H1 (cell line): ENCODE measurements at regions not wholly inside any gene's neighbourhood (a gene's known extent, or its start where the extent isn't known, plus 50 kb on each side); places are given as distances from the start of the nearest gene placed in this dataset.

Experiments used
- CTCF ChIA-PET: fragments of 300-600 bp; sonication (Branson Sonifier 250); formaldehyde crosslinking; loops from one replicate; lab custom pipeline; 2021; ENCODE audit not compliant: partially characterized antibody; lab: Charles Lee
- POLR2A ChIA-PET: fragments of 300-600 bp; sonication (Branson Sonifier 250); formaldehyde crosslinking; loops from one replicate; lab custom pipeline; 2021; ENCODE audit warnings: inconsistent platforms; ENCODE audit not compliant: partially characterized antibody; lab: Charles Lee
- DNase-seq, 2 experiments: peaks; one replicate each; pipeline versions ENCODE4 v3.0.0 to v3.0.0-alpha.2; 2010 to 2022; ENCODE audit warnings: low spot score in 2 of 2, low read depth in 1 of 2, mixed read lengths in 1 of 2
- FAIRE-seq: peaks from 2 replicates; lab custom pipeline; 2011; peaks lifted over from hg19 to GRCh38; lab: Jason Lieb, UNC
- H2AFZ ChIP-seq: 2 replicates; pipeline ENCODE4 v1.8.1; 2012; ENCODE audit warnings: low read length, inconsistent platforms
- H2AK5ac ChIP-seq: 2 replicates; pipeline ENCODE4 v1.6.1; 2013; ENCODE audit warnings: low read depth, low read length
- H2BK120ac ChIP-seq: replicated peaks from 2 replicates; pipeline ENCODE3; 2013; ENCODE audit warnings: low read depth, low read length, inconsistent platforms
- H2BK12ac ChIP-seq: 2 replicates; pipeline ENCODE4 v1.6.1; 2013; ENCODE audit warnings: low read depth, low read length
- H2BK15ac ChIP-seq: 2 replicates; pipeline ENCODE4 v1.6.1; 2013; ENCODE audit warnings: low read length
- H2BK20ac ChIP-seq: 2 replicates; pipeline ENCODE4 v1.6.1; 2013; ENCODE audit warnings: low read length
- H2BK5ac ChIP-seq: 2 replicates; pipeline ENCODE4 v1.6.1; 2013; ENCODE audit warnings: low read depth, low read length
- H3K14ac ChIP-seq: 2 replicates; pipeline ENCODE4 v1.6.1; 2013; ENCODE audit warnings: inconsistent platforms; ENCODE audit not compliant: insufficient read length
- H3K18ac ChIP-seq: 2 replicates; pipeline ENCODE4 v1.6.1; 2013; ENCODE audit warnings: low read length; ENCODE audit errors: extremely low read depth
- H3K23ac ChIP-seq: 2 replicates; pipeline ENCODE4 v1.6.1; 2013; ENCODE audit warnings: inconsistent platforms; ENCODE audit not compliant: insufficient read length
- H3K23me2 ChIP-seq: 2 replicates; pipeline ENCODE4 v1.6.1; 2013; ENCODE audit warnings: low read depth, low read length
- H3K27ac ChIP-seq: 2 replicates; pipeline ENCODE4 v1.6.1; 2011; ENCODE audit warnings: low read depth, low read length, inconsistent platforms
- H3K27me3 ChIP-seq, 4 experiments: replicated peaks in 1 of 4; 1 replicate in 1 of 4; 2 replicates in 3 of 4; pipeline versions ENCODE4 v1.6.1 to v1.8.1; 2011 to 2013; ENCODE audit warnings: low read length in 3 of 4, mild to moderate bottlenecking in 3 of 4, inconsistent platforms in 2 of 4, mixed read lengths in 2 of 4, moderate library complexity in 1 of 4; ENCODE audit not compliant: control insufficient read depth in 3 of 4, insufficient read depth in 3 of 4; ENCODE audit errors: extremely low read depth in 1 of 4
- H3K36me3 ChIP-seq, 4 experiments: 2 replicates each; pipeline versions ENCODE4 v1.6.1 to v1.8.1; 2011 to 2013; ENCODE audit warnings: mild to moderate bottlenecking in 4 of 4, low read length in 3 of 4, moderate library complexity in 2 of 4, control low read depth in 1 of 4, inconsistent platforms in 1 of 4; ENCODE audit not compliant: insufficient read depth in 4 of 4, control insufficient read depth in 2 of 4
- H3K4ac ChIP-seq: replicated peaks from 2 replicates; pipeline ENCODE3; 2013; ENCODE audit warnings: low read length, low read depth, mixed read lengths, inconsistent platforms; ENCODE audit not compliant: insufficient read length
- H3K4me1 ChIP-seq, 4 experiments: replicated peaks in 1 of 4; 1 replicate in 1 of 4; 2 replicates in 3 of 4; pipeline versions ENCODE4 v1.6.1 to v1.8.1; 2011 to 2013; ENCODE audit warnings: low read length in 3 of 4, inconsistent platforms in 2 of 4, mixed read lengths in 1 of 4; ENCODE audit not compliant: insufficient read depth in 4 of 4, control insufficient read depth in 3 of 4
- H3K4me2 ChIP-seq, 2 experiments: 2 replicates each; pipeline versions ENCODE4 v1.6.1 to v1.8.1; 2011 to 2013; ENCODE audit warnings: low read depth in 2 of 2, low read length in 2 of 2, control low read depth in 1 of 2, inconsistent platforms in 1 of 2, mild to moderate bottlenecking in 1 of 2; ENCODE audit not compliant: insufficient read depth in 1 of 2
- H3K4me3 ChIP-seq, 4 experiments: fragments of 200-600, 300-600 bp in 1 of 4; sonication (generic), shearing (Covaris generic), sonication (Bioruptor Twin) in 1 of 4; 2 replicates each; pipeline versions ENCODE4 v1.5.1 to v1.8.1; 2011 to 2016; ENCODE audit warnings: low read length in 4 of 4, low read depth in 3 of 4, control low read depth in 2 of 4, inconsistent platforms in 2 of 4, mild to moderate bottlenecking in 2 of 4, mixed read lengths in 1 of 4, moderate library complexity in 1 of 4; ENCODE audit not compliant: insufficient read depth in 2 of 4; ENCODE audit errors: extremely low read depth in 1 of 4
- H3K56ac ChIP-seq: replicated peaks from 2 replicates; pipeline ENCODE3; 2013; ENCODE audit warnings: low read depth, mild to moderate bottlenecking, mixed read lengths, low read length, inconsistent platforms; ENCODE audit not compliant: insufficient read length
- H3K79me1 ChIP-seq: 2 replicates; pipeline ENCODE4 v1.6.1; 2013; ENCODE audit warnings: low read depth, low read length, control low read depth
- H3K79me2 ChIP-seq, 2 experiments: 2 replicates each; pipeline versions ENCODE4 v1.6.1 to v1.8.1; 2012 to 2013; ENCODE audit warnings: low read length in 2 of 2, mild to moderate bottlenecking in 2 of 2, inconsistent platforms in 1 of 2; ENCODE audit not compliant: insufficient read depth in 2 of 2, control insufficient read depth in 1 of 2
- H3K9ac ChIP-seq, 4 experiments: replicated peaks in 1 of 4; 1 replicate in 1 of 4; 2 replicates in 3 of 4; pipeline versions ENCODE4 v1.6.1 to v1.8.1; 2011 to 2013; ENCODE audit warnings: low read depth in 3 of 4, low read length in 3 of 4, control low read depth in 2 of 4, mild to moderate bottlenecking in 2 of 4, moderate library complexity in 2 of 4, inconsistent platforms in 1 of 4; ENCODE audit errors: extremely low read depth in 1 of 4
- H3K9me3 ChIP-seq, 2 experiments: 2 replicates each; pipeline versions ENCODE4 v1.6.1 to v1.8.1; 2012 to 2013; ENCODE audit warnings: mild to moderate bottlenecking in 2 of 2, moderate library complexity in 2 of 2, control low read depth in 1 of 2, inconsistent platforms in 1 of 2, low read depth in 1 of 2, low read length in 1 of 2, mixed read lengths in 1 of 2; ENCODE audit not compliant: insufficient read depth in 2 of 2
- H4K20me1 ChIP-seq, 2 experiments: replicated peaks in 1 of 2; 2 replicates each; pipeline versions ENCODE3 to v1.8.1; 2011 to 2013; ENCODE audit warnings: inconsistent platforms in 2 of 2, low read length in 2 of 2, mild to moderate bottlenecking in 1 of 2; ENCODE audit not compliant: insufficient read depth in 2 of 2, control insufficient read depth in 1 of 2
- H4K5ac ChIP-seq: 2 replicates; pipeline ENCODE4 v1.6.1; 2013; ENCODE audit warnings: low read length, low read depth, mixed read lengths, inconsistent platforms; ENCODE audit not compliant: insufficient read length
- H4K8ac ChIP-seq: 2 replicates; pipeline ENCODE4 v1.8.0; 2013; ENCODE audit warnings: mild to moderate bottlenecking, moderate library complexity, low read length, inconsistent platforms; ENCODE audit not compliant: insufficient read depth; ENCODE audit errors: extremely low read depth
- H4K91ac ChIP-seq: replicated peaks from 2 replicates; pipeline ENCODE3; 2013; ENCODE audit warnings: low read length, mixed read lengths, inconsistent platforms; ENCODE audit not compliant: insufficient read length
- BACH1 ChIP-seq: IDR thresholded peaks from 2 replicates; pipeline ENCODE4 v1.6.1; 2012; ENCODE audit warnings: low read length, improper control_type of control experiment
- CBX5 ChIP-seq: fragments of 300-800, 300-1000 bp; sonication (generic); IDR thresholded peaks from 2 replicates; pipeline ENCODE4 v1.7.1; 2016; ENCODE audit warnings: antibody characterized with exemption, low read length, low read depth
- EZH2 ChIP-seq: fragments of 200-600 bp; sonication (generic); IDR thresholded peaks from 2 replicates; pipeline ENCODE4 v1.7.1; 2012; ENCODE audit warnings: low read depth, mild to moderate bottlenecking, moderate library complexity, low read length, inconsistent platforms; ENCODE audit not compliant: severe bottlenecking
- WGBS, 2 experiments: shearing (Covaris generic) in 1 of 2; methylation state at CpG; one replicate each; pipeline versions ENCODE4 v1.1.6 to v1.1.7; 2013 to 2015; ENCODE audit warnings: low lambda C conversion rate in 2 of 2, mixed read lengths in 2 of 2, inconsistent platforms in 1 of 2, low coverage in 1 of 2, missing lambda C conversion rate in 1 of 2; ENCODE audit not compliant: insufficient replicate concordance in 2 of 2, insufficient coverage in 1 of 2, insufficient read length in 1 of 2; ENCODE audit errors: extremely low coverage in 1 of 2, missing lambda C conversion rate in 1 of 2; 5-methylcytosine and 5-hydroxymethylcytosine counted together
- TF ChIP-seq, protein P1 (sequence below): IDR thresholded peaks from 2 replicates; pipeline ENCODE4 v1.6.1; 2011; ENCODE audit warnings: low read depth, mild to moderate bottlenecking, low read length; ENCODE audit not compliant: insufficient read depth

- no peak overlapping the region for H2BK12ac ChIP-seq
- TF ChIP-seq, protein P1, sequence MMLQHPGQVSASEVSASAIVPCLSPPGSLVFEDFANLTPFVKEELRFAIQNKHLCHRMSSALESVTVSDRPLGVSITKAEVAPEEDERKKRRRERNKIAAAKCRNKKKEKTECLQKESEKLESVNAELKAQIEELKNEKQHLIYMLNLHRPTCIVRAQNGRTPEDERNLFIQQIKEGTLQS: no peak
- no peak for TF ChIP-seq EZH2
- TF ChIP-seq BACH1: no peak
- TF ChIP-seq CBX5: no peak
- TF ChIP-seq, all 59 proteins: peak for 0
- Histone ChIP-seq H3K4me2 (no peak overlapping the region), H3K4ac (no peak overlapping the region), H3K36me3 (no peaks in the 10 kb centered on the region), H3K9me3 (no peaks in the 10 kb centered on the region), H4K20me1 (no peaks in the 10 kb centered on the region), H3K56ac (no peak overlapping the region), H3K27me3 (no peaks in the 10 kb centered on the region), H2BK120ac (no peak overlapping the region), H3K79me1 (no peaks in the 10 kb centered on the region), H2BK5ac (no peak overlapping the region), H3K4me3 (no peak overlapping the region), H3K23me2 (no peaks in the 10 kb centered on the region), H3K27ac (no peak overlapping the region), H3K14ac (no peak overlapping the region), H3K9ac (peak overlapping the region in 1 of 4 experiments; percentile 9; a peak in 1 of 7 replicates), H2AFZ (no peak overlapping the region), H3K4me1 (no peaks in the 10 kb centered on the region), H4K8ac (no peak overlapping the region), H3K79me2 (no peaks in the 10 kb centered on the region), H2BK15ac (no peak overlapping the region), H4K5ac (no peak overlapping the region), H2BK20ac (no peak overlapping the region), H3K23ac (no peak overlapping the region), H3K18ac (no peak overlapping the region), H4K91ac (no peak overlapping the region), H2AK5ac (no peak overlapping the region)
- 86% methylated on average over 1 of the region's 1 CpG; no CpG with 5 or more reads in 1 of the 2 experiments for WGBS, 2 experiments
- no peak for FAIRE-seq
- CTCF ChIA-PET: no interaction called here
- POLR2A ChIA-PET: no interaction called here
- DNase-seq: no peak
These were observed 65.0 kb upstream of the RAB18 start for GRCh38 chr10:27439101-27439500.
